ENCODE measurements at regions not wholly inside any gene's neighbourhood (a gene's known extent, or its start where the extent isn't known, plus 50 kb on each side); places are given as distances from the start of the nearest gene placed in this dataset.

DNA sequence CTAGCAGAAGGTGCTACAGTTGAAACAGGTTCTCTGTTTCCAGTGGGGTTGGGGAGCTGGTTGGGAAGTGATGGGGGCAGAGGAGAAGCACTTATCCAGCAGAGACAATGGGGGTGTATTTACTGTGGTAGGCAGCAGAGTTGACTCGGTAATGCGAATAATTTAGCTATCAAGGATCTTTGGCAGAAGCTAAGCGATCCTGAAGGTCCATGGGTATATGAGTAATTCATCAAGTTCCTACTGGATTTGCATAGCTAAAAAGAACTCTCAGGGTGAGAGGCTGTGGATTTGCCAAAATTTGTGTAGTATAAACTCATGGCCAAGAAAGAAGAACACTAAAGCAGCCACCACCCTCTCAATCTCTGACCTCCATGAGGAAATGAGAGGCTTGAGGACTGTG is 61.2 kb upstream of the EGFLAM start:
- WGBS, 2 experiments (ENCODE audit: insufficient coverage in 1 of 2, insufficient read length in 1 of 2): 93 to 95% methylated on average over 3 of the region's 3 CpGs
- Histone ChIP-seq H3K27ac (ENCODE audit: low read depth, low read length) (no peak overlapping the region), H3K9me3 (ENCODE audit: control insufficient read depth, low read length) (no peaks in the 10 kb centered on the region), H3K9ac (ENCODE audit: extremely low read depth, low read length, poor library complexity, severe bottlenecking) (no peak overlapping the region), H3K36me3 (ENCODE audit: control insufficient read depth, insufficient read depth, low read length) (no peaks in the 10 kb centered on the region), H3K4me3 (ENCODE audit: low read length) (no peak overlapping the region), H3K27me3 (ENCODE audit: control insufficient read depth, insufficient read depth, low read length, poor library complexity, severe bottlenecking) (peaks cover 10% of the 10 kb centered on the region), H3K4me1 (ENCODE audit: control insufficient read depth, insufficient read depth, low read length) (no peaks in the 10 kb centered on the region)
- Mint-ChIP-seq H3K4me3 (no peak overlapping the region), H3K27me3 (ENCODE audit: insufficient read depth) (peaks cover 41% of the 10 kb centered on the region), H3K27ac (no peak overlapping the region), H3K36me3 (ENCODE audit: low read depth) (no peaks in the 10 kb centered on the region), H3K9me3 (no peaks in the 10 kb centered on the region), H3K4me1 (peaks cover 3% of the 10 kb centered on the region)
- DNase-seq: no peak
- no peak for TF ChIP-seq CTCF (conservative IDR thresholded peaks at IDR 0.05)

GRCh38 chr5:38193015-38193581 is 65.3 kb upstream of the EGFLAM start:
- no peak overlapping the region for H3K4me3 Mint-ChIP-seq
- no peaks in the 10 kb centered on the region for H3K4me1 ChIP-seq (ENCODE audit: control insufficient read depth, insufficient read depth, low read length)
- peak; percentile 94 for DNase-seq
- H3K27me3 Mint-ChIP-seq (ENCODE audit: insufficient read depth): peaks cover 46% of the 10 kb centered on the region
- H3K36me3 Mint-ChIP-seq (ENCODE audit: low read depth): no peaks in the 10 kb centered on the region
- TF ChIP-seq CTCF (conservative IDR thresholded peaks at IDR 0.05): peak; percentile 97
- H3K27me3 ChIP-seq (ENCODE audit: control insufficient read depth, insufficient read depth, low read length, poor library complexity, severe bottlenecking): peaks cover 3% of the 10 kb centered on the region
- H3K9me3 ChIP-seq (ENCODE audit: control insufficient read depth, low read length): no peaks in the 10 kb centered on the region
- peaks cover 3% of the 10 kb centered on the region for H3K4me1 Mint-ChIP-seq
- WGBS, 2 experiments (ENCODE audit: insufficient coverage in 1 of 2, insufficient read length in 1 of 2): 3 to 22% methylated on average over 6 to 13 of the region's 13 CpGs
- no peaks in the 10 kb centered on the region for H3K36me3 ChIP-seq (ENCODE audit: control insufficient read depth, insufficient read depth, low read length)
- no peak overlapping the region for H3K9ac ChIP-seq (ENCODE audit: extremely low read depth, low read length, poor library complexity, severe bottlenecking)
- no peak overlapping the region for H3K4me3 ChIP-seq (ENCODE audit: low read length)
- H3K9me3 Mint-ChIP-seq: no peaks in the 10 kb centered on the region
- H3K27ac Mint-ChIP-seq: no peak overlapping the region
- H3K27ac ChIP-seq (ENCODE audit: low read depth, low read length): no peak overlapping the region

DNA sequence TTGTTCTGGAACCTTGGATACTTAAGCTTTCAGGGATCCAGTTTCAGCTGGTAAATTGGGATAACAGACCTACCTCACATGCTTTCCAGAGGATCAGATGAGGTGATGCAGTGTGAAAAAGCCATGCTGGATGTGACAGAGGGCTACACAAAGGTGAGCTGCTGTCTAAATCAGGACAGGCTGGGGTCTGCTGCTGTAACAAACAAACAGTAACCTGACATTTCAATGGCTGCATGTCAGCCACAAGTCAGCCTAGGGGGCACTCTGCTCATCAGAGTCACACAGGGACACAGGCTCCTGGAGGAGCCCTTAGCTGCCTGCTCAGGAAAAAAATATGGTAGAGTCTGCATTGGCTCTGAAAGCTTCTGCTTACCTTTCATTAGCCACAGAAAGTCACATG is 66.7 kb upstream of the EGFLAM start:
- H3K27ac ChIP-seq (ENCODE audit: low read depth, low read length): no peak overlapping the region
- H3K27me3 ChIP-seq (ENCODE audit: control insufficient read depth, insufficient read depth, low read length, poor library complexity, severe bottlenecking): peaks cover 3% of the 10 kb centered on the region
- no peak for TF ChIP-seq CTCF (conservative IDR thresholded peaks at IDR 0.05)
- no peak overlapping the region for H3K4me3 ChIP-seq (ENCODE audit: low read length)
- Mint-ChIP-seq H3K27me3 (ENCODE audit: insufficient read depth) (peaks cover 46% of the 10 kb centered on the region), H3K4me3 (no peak overlapping the region), H3K4me1 (peaks cover 3% of the 10 kb centered on the region), H3K36me3 (ENCODE audit: low read depth) (no peaks in the 10 kb centered on the region), H3K27ac (no peak overlapping the region), H3K9me3 (no peaks in the 10 kb centered on the region)
- H3K4me1 ChIP-seq (ENCODE audit: control insufficient read depth, insufficient read depth, low read length): no peaks in the 10 kb centered on the region
- H3K36me3 ChIP-seq (ENCODE audit: control insufficient read depth, insufficient read depth, low read length): no peaks in the 10 kb centered on the region
- no peaks in the 10 kb centered on the region for H3K9me3 ChIP-seq (ENCODE audit: control insufficient read depth, low read length)
- H3K9ac ChIP-seq (ENCODE audit: extremely low read depth, low read length, poor library complexity, severe bottlenecking): no peak overlapping the region
- DNase-seq: no peak
